ENCODE measurements at regions not wholly inside any gene's neighbourhood (a gene's known extent, or its start where the extent isn't known, plus 50 kb on each side); places are given as distances from the start of the nearest gene placed in this dataset.

DNA sequence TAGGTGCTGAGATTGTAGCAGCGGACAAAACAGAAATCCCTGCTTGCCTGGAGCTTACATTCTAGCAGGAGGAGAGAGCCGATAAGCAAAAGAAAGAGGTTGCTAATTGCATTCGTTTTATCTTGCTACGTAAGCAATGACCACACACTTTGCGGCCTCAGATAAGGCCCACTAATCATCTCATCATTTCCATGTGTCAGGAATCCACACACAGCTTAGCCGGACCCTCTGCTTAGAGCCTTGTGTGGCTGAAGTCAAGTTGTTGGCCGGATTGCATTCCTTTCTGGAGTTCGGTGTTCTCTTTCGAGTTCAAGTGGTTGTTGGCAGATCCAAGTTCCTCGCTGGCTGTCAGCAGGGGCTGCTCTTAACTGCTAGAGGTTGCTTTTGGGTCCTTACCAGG is 101.6 kb downstream of the CHST1 start:
- TF ChIP-seq, protein P1, sequence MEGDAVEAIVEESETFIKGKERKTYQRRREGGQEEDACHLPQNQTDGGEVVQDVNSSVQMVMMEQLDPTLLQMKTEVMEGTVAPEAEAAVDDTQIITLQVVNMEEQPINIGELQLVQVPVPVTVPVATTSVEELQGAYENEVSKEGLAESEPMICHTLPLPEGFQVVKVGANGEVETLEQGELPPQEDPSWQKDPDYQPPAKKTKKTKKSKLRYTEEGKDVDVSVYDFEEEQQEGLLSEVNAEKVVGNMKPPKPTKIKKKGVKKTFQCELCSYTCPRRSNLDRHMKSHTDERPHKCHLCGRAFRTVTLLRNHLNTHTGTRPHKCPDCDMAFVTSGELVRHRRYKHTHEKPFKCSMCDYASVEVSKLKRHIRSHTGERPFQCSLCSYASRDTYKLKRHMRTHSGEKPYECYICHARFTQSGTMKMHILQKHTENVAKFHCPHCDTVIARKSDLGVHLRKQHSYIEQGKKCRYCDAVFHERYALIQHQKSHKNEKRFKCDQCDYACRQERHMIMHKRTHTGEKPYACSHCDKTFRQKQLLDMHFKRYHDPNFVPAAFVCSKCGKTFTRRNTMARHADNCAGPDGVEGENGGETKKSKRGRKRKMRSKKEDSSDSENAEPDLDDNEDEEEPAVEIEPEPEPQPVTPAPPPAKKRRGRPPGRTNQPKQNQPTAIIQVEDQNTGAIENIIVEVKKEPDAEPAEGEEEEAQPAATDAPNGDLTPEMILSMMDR (conservative IDR thresholded peaks at IDR 0.05; ENCODE audit: low read length): no peak
- TF ChIP-seq EZH2phosphoT487 (IDR thresholded peaks at IDR 0.05; ENCODE audit: borderline replicate concordance): no peak
- H2AFZ ChIP-seq (ENCODE audit: low read length): no peak overlapping the region

DNA sequence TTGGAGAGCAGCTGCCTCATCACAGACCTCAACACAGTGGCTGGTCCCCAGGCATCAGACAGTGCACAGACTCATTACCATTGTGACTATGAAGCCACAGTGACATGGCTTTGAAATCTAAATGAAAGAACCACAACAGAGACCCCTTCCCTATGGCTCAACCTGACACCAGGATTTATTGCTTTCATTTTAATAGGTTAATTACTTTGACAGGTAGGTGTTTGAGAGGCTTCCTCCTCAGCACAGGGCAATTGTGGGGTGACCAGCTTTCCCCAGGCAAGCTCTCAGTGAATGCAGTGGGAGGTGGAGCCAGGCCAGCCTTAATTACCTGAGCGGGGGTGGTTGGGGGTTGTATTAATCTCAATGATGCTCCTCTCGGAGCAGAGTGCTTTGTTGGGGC is 102.3 kb downstream of the CHST1 start:
- Histone ChIP-seq H3K36me3 (ENCODE audit: insufficient read depth, low read length) (no peaks in the 10 kb centered on the region), H4K20me1 (ENCODE audit: insufficient read depth, low read length, poor library complexity, severe bottlenecking) (no peaks in the 10 kb centered on the region), H3K4me3 (ENCODE audit: low read length, poor library complexity, severe bottlenecking) (no peak overlapping the region), H3K79me2 (ENCODE audit: insufficient read depth, low read length) (no peaks in the 10 kb centered on the region), H3K9me3 (ENCODE audit: insufficient read depth, low read depth, low read length) (no peaks in the 10 kb centered on the region), H3K4me1 (ENCODE audit: insufficient read depth, low read length, poor library complexity, severe bottlenecking) (no peaks in the 10 kb centered on the region), H3K9me2 (replicated peaks; ENCODE audit: low read depth, low read length) (no peaks in the 10 kb centered on the region), H3F3A (ENCODE audit: low read depth) (no peaks in the 10 kb centered on the region), H3K4me2 (ENCODE audit: low read depth, low read length, poor library complexity, severe bottlenecking) (no peak overlapping the region), H3K9ac (ENCODE audit: low read depth, low read length, poor library complexity, severe bottlenecking) (no peak overlapping the region), H3K27me3 (ENCODE audit: insufficient read depth, low read length, poor library complexity, severe bottlenecking) (no peaks in the 10 kb centered on the region), H2AFZ (ENCODE audit: low read length) (no peak overlapping the region)
- TF ChIP-seq, protein P1 (conservative IDR thresholded peaks at IDR 0.05; ENCODE audit: low read length): no peak

More for the DNA sequence above, 101.6 kb downstream of the CHST1 start:
- H4K20me1 ChIP-seq (ENCODE audit: insufficient read depth, low read length, poor library complexity, severe bottlenecking): no peaks in the 10 kb centered on the region
- no peaks in the 10 kb centered on the region for H3K9me3 ChIP-seq (ENCODE audit: insufficient read depth, low read depth, low read length)
- H3K4me3 ChIP-seq (ENCODE audit: low read length, poor library complexity, severe bottlenecking): no peak overlapping the region
- H3K9ac ChIP-seq (ENCODE audit: low read depth, low read length, poor library complexity, severe bottlenecking): no peak overlapping the region
- H3K27me3 ChIP-seq (ENCODE audit: insufficient read depth, low read length, poor library complexity, severe bottlenecking): no peaks in the 10 kb centered on the region
- H3F3A ChIP-seq (ENCODE audit: low read depth): no peaks in the 10 kb centered on the region
- no peaks in the 10 kb centered on the region for H3K4me1 ChIP-seq (ENCODE audit: insufficient read depth, low read length, poor library complexity, severe bottlenecking)
- no peaks in the 10 kb centered on the region for H3K79me2 ChIP-seq (ENCODE audit: insufficient read depth, low read length)
- no peaks in the 10 kb centered on the region for H3K36me3 ChIP-seq (ENCODE audit: insufficient read depth, low read length)
- H3K9me2 ChIP-seq (replicated peaks; ENCODE audit: low read depth, low read length): no peaks in the 10 kb centered on the region
- no peak overlapping the region for H3K4me2 ChIP-seq (ENCODE audit: low read depth, low read length, poor library complexity, severe bottlenecking)

DNA sequence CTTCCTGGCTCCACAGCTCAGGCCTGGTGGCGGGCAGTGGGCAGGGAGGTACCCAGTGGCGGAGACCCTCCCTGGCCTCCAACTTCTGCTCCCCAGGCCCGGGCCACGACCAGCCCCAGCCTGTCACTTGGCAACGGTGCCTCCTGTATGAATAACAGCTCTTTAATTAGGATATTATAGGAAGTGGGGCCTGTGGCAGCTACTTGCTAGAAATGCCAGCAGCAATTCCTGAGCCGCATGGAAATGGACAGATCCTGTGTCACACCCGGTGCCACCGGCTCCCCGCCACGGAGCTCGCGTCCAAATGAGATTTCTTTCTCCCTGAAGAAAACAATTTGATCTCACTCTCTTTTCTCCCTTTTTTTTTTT is 104.5 kb downstream of the CHST1 start:
- TF ChIP-seq, protein P1 (conservative IDR thresholded peaks at IDR 0.05; ENCODE audit: low read length): no peak
- TF ChIP-seq EZH2phosphoT487 (IDR thresholded peaks at IDR 0.05; ENCODE audit: borderline replicate concordance): no peak
- Histone ChIP-seq H4K20me1 (ENCODE audit: insufficient read depth, low read length, poor library complexity, severe bottlenecking) (no peaks in the 10 kb centered on the region), H3K9ac (ENCODE audit: low read depth, low read length, poor library complexity, severe bottlenecking) (no peak overlapping the region), H3K4me3 (ENCODE audit: low read length, poor library complexity, severe bottlenecking) (no peak overlapping the region), H3K9me3 (ENCODE audit: insufficient read depth, low read depth, low read length) (no peaks in the 10 kb centered on the region), H3K27me3 (ENCODE audit: insufficient read depth, low read length, poor library complexity, severe bottlenecking) (no peaks in the 10 kb centered on the region), H3K4me1 (ENCODE audit: insufficient read depth, low read length, poor library complexity, severe bottlenecking) (no peaks in the 10 kb centered on the region), H3K79me2 (ENCODE audit: insufficient read depth, low read length) (no peaks in the 10 kb centered on the region), H3K36me3 (ENCODE audit: insufficient read depth, low read length) (no peaks in the 10 kb centered on the region), H2AFZ (ENCODE audit: low read length) (no peak overlapping the region), H3F3A (ENCODE audit: low read depth) (no peaks in the 10 kb centered on the region), H3K9me2 (replicated peaks; ENCODE audit: low read depth, low read length) (no peaks in the 10 kb centered on the region), H3K4me2 (ENCODE audit: low read depth, low read length, poor library complexity, severe bottlenecking) (no peak overlapping the region)

Measured in Loucy (cell line).